HepG2 (cell line): ENCODE measurements at regions not wholly inside any gene's neighbourhood (a gene's known extent, or its start where the extent isn't known, plus 50 kb on each side); places are given as distances from the start of the nearest gene placed in this dataset.

Experiments
- ARNTL ChIP-seq: sonication (generic); formaldehyde crosslinking; IDR thresholded peaks from 2 replicates; pipeline ENCODE4 v1.4.0; 2020; ENCODE audit warnings: mild to moderate bottlenecking, missing genetic modification reagents
- CREB3 ChIP-seq: sonication (generic); formaldehyde crosslinking; IDR thresholded peaks from 2 replicates; pipeline ENCODE4 v1.5.0; 2020; ENCODE audit warnings: missing genetic modification reagents
- CTCF ChIP-seq: sonication (generic); formaldehyde crosslinking; IDR thresholded peaks from 2 replicates; pipeline ENCODE4 v1.5.0; 2020; ENCODE audit warnings: mild to moderate bottlenecking, missing genetic modification reagents, moderate library complexity
- ELF1 ChIP-seq: sonication (generic); formaldehyde crosslinking; IDR thresholded peaks from 2 replicates; pipeline ENCODE4 v1.4.0; 2020; ENCODE audit warnings: missing genetic modification reagents
- GABPA ChIP-seq, 2 experiments: IDR thresholded peaks; 2 replicates each; pipeline ENCODE4 v1.6.1; 2011 to 2016; ENCODE audit warnings: low read depth in 2 of 2, low read length in 1 of 2, missing biosample characterization in 1 of 2, missing genetic modification characterization in 1 of 2
- GABPB1 ChIP-seq: IDR thresholded peaks from 2 replicates; pipeline ENCODE4 v1.6.1; 2016; ENCODE audit warnings: mild to moderate bottlenecking, missing genetic modification reagents, moderate library complexity, missing compliant biosample characterization
- HBP1 ChIP-seq: IDR thresholded peaks from 2 replicates; pipeline ENCODE4 v1.6.1; 2016; ENCODE audit warnings: low read depth, control low read depth
- MAF1 ChIP-seq: sonication (generic); formaldehyde crosslinking; IDR thresholded peaks from 2 replicates; pipeline ENCODE4 v1.5.0; 2020; ENCODE audit warnings: missing genetic modification reagents, borderline replicate concordance
- MEIS2 ChIP-seq: sonication (generic); formaldehyde crosslinking; IDR thresholded peaks from 2 replicates; pipeline ENCODE4 v1.9.0; 2021; ENCODE audit warnings: mild to moderate bottlenecking, missing genetic modification reagents
- MLLT10 ChIP-seq: sonication (generic); formaldehyde crosslinking; IDR thresholded peaks from 2 replicates; pipeline ENCODE4 v1.4.0; 2020; ENCODE audit warnings: missing genetic modification reagents
- MTF2 ChIP-seq: sonication (generic); formaldehyde crosslinking; IDR thresholded peaks from 2 replicates; pipeline ENCODE4 v1.5.0; 2020; ENCODE audit warnings: missing genetic modification reagents, borderline replicate concordance
- RFX1 ChIP-seq: fragments of 450-650 bp; IDR thresholded peaks from 2 replicates; pipeline ENCODE4 v1.6.1; 2017
- SAP130 ChIP-seq: IDR thresholded peaks from 2 replicates; pipeline ENCODE4 v1.6.1; 2016; ENCODE audit warnings: low read depth
- TAF15 ChIP-seq: fragments of 200-400 bp; formaldehyde crosslinking; IDR thresholded peaks from one replicate; pipeline ENCODE4 v1.6.1; 2018; ENCODE audit warnings: mild to moderate bottlenecking, low read depth, low read length; ENCODE audit not compliant: poor library complexity, severe bottlenecking
- U2AF1 ChIP-seq: fragments of 200-400 bp; formaldehyde crosslinking; optimal IDR thresholded peaks from 2 replicates; pipeline ENCODE3; 2017; ENCODE audit warnings: mild to moderate bottlenecking, low read depth, low read length
- ZFP91 ChIP-seq: sonication (generic); formaldehyde crosslinking; IDR thresholded peaks from 2 replicates; pipeline ENCODE4 v1.9.0; 2022; ENCODE audit warnings: missing genetic modification reagents, mild to moderate bottlenecking, borderline replicate concordance
- ZKSCAN8 ChIP-seq: IDR thresholded peaks from 2 replicates; pipeline ENCODE4 v1.6.1; 2016; ENCODE audit warnings: borderline replicate concordance, missing genetic modification reagents, missing compliant biosample characterization
- ZMYM4 ChIP-seq: sonication (generic); formaldehyde crosslinking; IDR thresholded peaks from 2 replicates; pipeline ENCODE4 v1.8.1; 2023; ENCODE audit warnings: mild to moderate bottlenecking, missing genetic modification reagents
- ZNF264 ChIP-seq: sonication (generic); formaldehyde crosslinking; IDR thresholded peaks from 2 replicates; pipeline ENCODE4 v1.4.0; 2020; ENCODE audit warnings: missing genetic modification reagents
- ZNF335 ChIP-seq: sonication (generic); formaldehyde crosslinking; IDR thresholded peaks from 2 replicates; pipeline ENCODE4 v1.4.0; 2020; ENCODE audit warnings: missing genetic modification reagents
- ZNF570 ChIP-seq: sonication (generic); formaldehyde crosslinking; IDR thresholded peaks from 2 replicates; pipeline ENCODE4 v1.4.0; 2020; ENCODE audit warnings: mild to moderate bottlenecking, missing genetic modification reagents, borderline replicate concordance
- ZSCAN29 ChIP-seq: sonication (generic); formaldehyde crosslinking; conservative IDR thresholded peaks from 2 replicates; pipeline ENCODE4 v1.4.0; 2020; ENCODE audit warnings: mild to moderate bottlenecking, missing genetic modification reagents

- TF ChIP-seq CREB3 (CRISPR knock-in tag): no peak
- no peak for TF ChIP-seq MTF2
- peak; percentile 76 for TF ChIP-seq ELF1
- no peak for TF ChIP-seq ZNF264 (CRISPR knock-in tag)
- peak; percentile 79 for TF ChIP-seq GABPB1 (CRISPR knock-in tag)
- TF ChIP-seq U2AF1: no peak
- TF ChIP-seq ZMYM4 (CRISPR knock-in tag): peak; percentile 65; the same call in 1 of the 2 replicates
- TF ChIP-seq ZKSCAN8: no peak
- no peak for TF ChIP-seq ARNTL
- no peak for TF ChIP-seq MAF1 (CRISPR knock-in tag)
- peak; percentile 27 for TF ChIP-seq CTCF (CRISPR knock-in tag)
- no peak for TF ChIP-seq MEIS2 (CRISPR knock-in tag)
- TF ChIP-seq TAF15: no peak
- TF ChIP-seq ZNF570 (CRISPR knock-in tag): no peak
- TF ChIP-seq HBP1: no peak
- TF ChIP-seq MLLT10 (CRISPR knock-in tag): no peak
- TF ChIP-seq ZSCAN29 (CRISPR knock-in tag): no peak
- no peak for TF ChIP-seq RFX1
- no peak for TF ChIP-seq ZNF335 (CRISPR knock-in tag)
- peak; percentile 18; the same call in 1 of the 2 replicates for TF ChIP-seq ZFP91 (CRISPR knock-in tag)
- no peak for TF ChIP-seq GABPA (IDR thresholded peaks at IDR 0.05; ENCODE audit: low read depth, low read length)
- TF ChIP-seq GABPA (CRISPR knock-in tag; IDR thresholded peaks at IDR 0.05; ENCODE audit: low read depth): peak; percentile 32; the same call in 1 of the 2 replicates
- TF ChIP-seq SAP130 (CRISPR knock-in tag): peak; percentile 31; the same call in 1 of the 2 replicates
These were observed 1425.4 kb downstream of the FOXD4L5 start (continued) for GRCh38 chr9:63859475-63860215.
